ENCODE measurements at regions not wholly inside any gene's neighbourhood (a gene's known extent, or its start where the extent isn't known, plus 50 kb on each side); places are given as distances from the start of the nearest gene placed in this dataset.

DNA sequence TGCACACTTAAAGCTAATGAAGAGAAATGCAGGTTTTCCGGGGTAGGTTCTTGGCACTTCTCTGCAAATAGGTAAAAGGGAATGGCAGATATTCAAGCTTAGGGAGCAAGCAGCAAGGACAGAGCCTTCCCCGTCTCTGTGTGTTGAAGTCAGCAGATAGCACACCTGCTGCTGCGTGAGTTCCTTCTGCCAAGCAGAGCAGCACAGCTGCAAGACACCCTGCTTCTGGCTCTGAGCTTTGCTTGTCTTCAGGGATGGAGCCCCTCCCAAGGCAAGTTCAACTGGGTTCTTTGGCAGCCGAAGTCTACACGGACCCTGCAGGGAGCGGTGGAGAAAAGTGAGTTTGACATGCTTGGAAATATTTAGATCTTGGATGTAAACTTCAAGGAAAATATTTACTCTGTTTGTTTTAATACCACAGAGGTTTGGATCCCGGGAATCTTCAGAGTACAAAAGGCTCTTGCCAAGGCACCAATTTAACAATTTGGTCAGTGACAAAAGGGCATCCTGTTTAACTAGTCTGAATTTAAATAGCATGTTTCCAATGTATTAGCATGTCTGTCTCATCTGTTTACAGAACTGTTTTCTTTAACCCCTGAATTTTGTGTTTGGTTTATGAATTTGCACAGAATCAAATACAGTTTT lies 113.4 kb upstream of the KCNJ16 start:
- TF ChIP-seq, protein P1, sequence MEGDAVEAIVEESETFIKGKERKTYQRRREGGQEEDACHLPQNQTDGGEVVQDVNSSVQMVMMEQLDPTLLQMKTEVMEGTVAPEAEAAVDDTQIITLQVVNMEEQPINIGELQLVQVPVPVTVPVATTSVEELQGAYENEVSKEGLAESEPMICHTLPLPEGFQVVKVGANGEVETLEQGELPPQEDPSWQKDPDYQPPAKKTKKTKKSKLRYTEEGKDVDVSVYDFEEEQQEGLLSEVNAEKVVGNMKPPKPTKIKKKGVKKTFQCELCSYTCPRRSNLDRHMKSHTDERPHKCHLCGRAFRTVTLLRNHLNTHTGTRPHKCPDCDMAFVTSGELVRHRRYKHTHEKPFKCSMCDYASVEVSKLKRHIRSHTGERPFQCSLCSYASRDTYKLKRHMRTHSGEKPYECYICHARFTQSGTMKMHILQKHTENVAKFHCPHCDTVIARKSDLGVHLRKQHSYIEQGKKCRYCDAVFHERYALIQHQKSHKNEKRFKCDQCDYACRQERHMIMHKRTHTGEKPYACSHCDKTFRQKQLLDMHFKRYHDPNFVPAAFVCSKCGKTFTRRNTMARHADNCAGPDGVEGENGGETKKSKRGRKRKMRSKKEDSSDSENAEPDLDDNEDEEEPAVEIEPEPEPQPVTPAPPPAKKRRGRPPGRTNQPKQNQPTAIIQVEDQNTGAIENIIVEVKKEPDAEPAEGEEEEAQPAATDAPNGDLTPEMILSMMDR (IDR thresholded peaks at IDR 0.05): no peak
- TF ChIP-seq EP300 (IDR thresholded peaks at IDR 0.05) (no peak), POLR2AphosphoS5 (IDR thresholded peaks at IDR 0.05) (no peak)

All from upper lobe of left lung (tissue), 4 donors.